SK-N-SH treated with all-trans-retinoic acid at 6 μM for 48 hours (cell line): ENCODE measurements at regions not wholly inside any gene's neighbourhood (a gene's known extent, or its start where the extent isn't known, plus 50 kb on each side); places are given as distances from the start of the nearest gene placed in this dataset.

ENCODE experiments used
- ARNTL ChIP-seq: fragments of 450-650 bp; formaldehyde crosslinking; IDR thresholded peaks from 2 replicates; pipeline ENCODE4 v1.5.0; 2020; ENCODE audit warnings: low read depth, mild to moderate bottlenecking, moderate library complexity, borderline replicate concordance
- GLIS3 ChIP-seq: fragments of 250-450 bp; sonication (Bioruptor Pico); IDR thresholded peaks from 2 replicates; pipeline ENCODE4 v1.5.0; 2020; ENCODE audit warnings: mild to moderate bottlenecking, moderate library complexity
- TCF4 ChIP-seq: fragments of 250-450 bp; sonication (Bioruptor Pico); IDR thresholded peaks from 2 replicates; pipeline ENCODE4 v1.8.0; 2021; ENCODE audit warnings: mild to moderate bottlenecking, moderate library complexity, borderline replicate concordance
- TF ChIP-seq, protein P1 (sequence below): fragments of 250-450 bp; sonication (Bioruptor Pico); IDR thresholded peaks from 2 replicates; pipeline ENCODE4 v1.8.0; 2021; ENCODE audit warnings: low read depth, mild to moderate bottlenecking, moderate library complexity, borderline replicate concordance

DNA sequence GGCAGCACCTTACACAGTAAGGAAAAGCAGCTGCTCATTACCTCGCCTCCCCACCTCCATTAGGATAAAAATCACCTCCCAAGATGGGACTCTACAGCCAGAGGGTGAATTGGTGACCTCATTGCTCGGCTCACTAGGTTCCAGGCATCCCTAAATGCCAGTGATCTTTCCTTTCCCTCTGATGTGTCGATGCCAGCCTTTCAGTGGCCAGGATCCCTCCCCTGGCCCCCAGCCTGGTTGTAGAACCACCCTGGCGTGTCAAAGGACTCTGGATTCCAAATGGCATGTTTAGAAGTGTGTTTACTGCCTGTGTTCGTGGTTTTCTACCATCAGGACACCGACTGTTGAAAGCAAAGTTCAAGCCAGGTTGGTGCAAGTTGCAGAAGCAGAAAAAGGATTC, 72.1 kb upstream of the LYRM9 start:
- TF ChIP-seq GLIS3 (CRISPR knock-in tag): no peak
- TF ChIP-seq TCF4 (CRISPR knock-in tag): no peak
- TF ChIP-seq, protein P1, sequence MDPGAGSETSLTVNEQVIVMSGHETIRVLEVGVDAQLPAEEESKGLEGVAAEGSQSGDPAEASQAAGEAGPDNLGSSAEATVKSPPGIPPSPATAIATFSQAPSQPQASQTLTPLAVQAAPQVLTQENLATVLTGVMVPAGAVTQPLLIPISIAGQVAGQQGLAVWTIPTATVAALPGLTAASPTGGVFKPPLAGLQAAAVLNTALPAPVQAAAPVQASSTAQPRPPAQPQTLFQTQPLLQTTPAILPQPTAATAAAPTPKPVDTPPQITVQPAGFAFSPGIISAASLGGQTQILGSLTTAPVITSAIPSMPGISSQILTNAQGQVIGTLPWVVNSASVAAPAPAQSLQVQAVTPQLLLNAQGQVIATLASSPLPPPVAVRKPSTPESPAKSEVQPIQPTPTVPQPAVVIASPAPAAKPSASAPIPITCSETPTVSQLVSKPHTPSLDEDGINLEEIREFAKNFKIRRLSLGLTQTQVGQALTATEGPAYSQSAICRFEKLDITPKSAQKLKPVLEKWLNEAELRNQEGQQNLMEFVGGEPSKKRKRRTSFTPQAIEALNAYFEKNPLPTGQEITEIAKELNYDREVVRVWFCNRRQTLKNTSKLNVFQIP (CRISPR knock-in tag): no peak
- no peak for TF ChIP-seq ARNTL (CRISPR knock-in tag)
